Left lobe of liver (tissue), 2 donors: ENCODE measurements at regions not wholly inside any gene's neighbourhood (a gene's known extent, or its start where the extent isn't known, plus 50 kb on each side); places are given as distances from the start of the nearest gene placed in this dataset.
"Not testable (repeated sequence)": the region's sequence is repeated elsewhere in the genome, so short reads cannot be mapped to it uniquely, and the experiment has no call there.

Experiments used
- ATAC-seq: fragments of 200-7000 bp; cut with Tn5 transposase; one replicate; pipeline ENCODE4 v1.9.1; 2020; ENCODE audit warnings: mild to moderate bottlenecking, moderate library complexity
- DNase-seq: peaks from one replicate; pipeline ENCODE4 v3.0.0-alpha.2; 2020; ENCODE audit warnings: low spot score
- donor health status: DM: no; HTN: no; CAD: no; lungs with moderate emphysema.
- donor health status: DM: no; HTN: yes; CAD: no.

GRCh38 chrY:19541475-19542306 is 202.8 kb downstream of the KDM5D start:
- ATAC-seq = no peak
- DNase-seq = no peak

- ATAC-seq, DNase-seq: not testable (repeated sequence)
Observed at GRCh38 chrY:19535697-19536096, 208.8 kb downstream of the KDM5D start.

- DNase-seq (no peak), ATAC-seq (no peak)
Observed at GRCh38 chrY:19521976-19522375, 222.6 kb downstream of the KDM5D start.

- DNase-seq (no peak), ATAC-seq (no peak)
Observed at GRCh38 chrY:19503092-19503449, 241.5 kb downstream of the KDM5D start.

- no peak for DNase-seq
- no peak for ATAC-seq
Observed at GRCh38 chrY:19502169-19503091, 242.1 kb downstream of the KDM5D start.

- DNase-seq = no peak
- no peak for ATAC-seq
Observed at GRCh38 chrY:19498556-19498955, 246.0 kb downstream of the KDM5D start.

GRCh38 chrY:19487494-19487893 is 257.0 kb downstream of the KDM5D start:
- no peak for ATAC-seq
- no peak for DNase-seq

GRCh38 chrY:19484997-19485396 is 259.5 kb downstream of the KDM5D start:
- no peak for ATAC-seq
- no peak for DNase-seq

GRCh38 chrY:19479141-19479540 is 265.4 kb downstream of the KDM5D start:
- no peak for ATAC-seq
- DNase-seq = no peak

- ATAC-seq (no peak), DNase-seq (no peak)
Observed at GRCh38 chrY:19477959-19478358, 266.6 kb downstream of the KDM5D start.

- ATAC-seq (no peak), DNase-seq (no peak)
Observed at GRCh38 chrY:19465809-19466208, 278.7 kb downstream of the KDM5D start.

- DNase-seq (no peak), ATAC-seq (no peak)
Observed at GRCh38 chrY:19456855-19457448, 287.6 kb downstream of the KDM5D start.

GRCh38 chrY:19433059-19433458 is 311.5 kb downstream of the KDM5D start:
- peak; percentile 86 for ATAC-seq
- no peak for DNase-seq

GRCh38 chrY:19427736-19428518 is 316.6 kb downstream of the KDM5D start:
- ATAC-seq = no peak
- DNase-seq = no peak

GRCh38 chrY:19427191-19427590 is 317.3 kb downstream of the KDM5D start:
- DNase-seq, ATAC-seq: not testable (repeated sequence)

- ATAC-seq (no peak), DNase-seq (no peak)
Observed at GRCh38 chrY:19410980-19411766, 333.4 kb downstream of the KDM5D start.

GRCh38 chrY:19406246-19406645 is 338.3 kb downstream of the KDM5D start:
- DNase-seq (no peak), ATAC-seq (no peak)

- DNase-seq (no peak), ATAC-seq (no peak)
Observed at GRCh38 chrY:19405598-19405997, 338.9 kb downstream of the KDM5D start.

GRCh38 chrY:19392876-19393275 is 351.6 kb downstream of the KDM5D start:
- DNase-seq = no peak
- ATAC-seq = no peak

- no peak for ATAC-seq
Observed at GRCh38 chrY:19391922-19392321, 352.6 kb downstream of the KDM5D start.

More at GRCh38 chrY:19391922-19392321, 352.6 kb downstream of the KDM5D start:
- DNase-seq = no peak
